Mucosa of descending colon (tissue), 3 donors: ENCODE measurements at regions not wholly inside any gene's neighbourhood (a gene's known extent, or its start where the extent isn't known, plus 50 kb on each side); places are given as distances from the start of the nearest gene placed in this dataset.
A peak's percentile ranks its signal among the peaks of the same experiment; 100 is the strongest.

Source experiments
- ATAC-seq: fragments of 200-7000 bp; cut with Tn5 transposase; one replicate; pipeline ENCODE4 v1.9.1; 2020; ENCODE audit warnings: mild to moderate bottlenecking, moderate library complexity
- DNase-seq, 3 donors: peaks; one replicate each; pipeline ENCODE4 v3.0.0-alpha.2; 2020
- H3K36me3 ChIP-seq: fragments of 200-600 bp; one replicate; pipeline ENCODE4 v1.8.0; 2021; ENCODE audit warnings: low read depth, mild to moderate bottlenecking
- H3K4me1 ChIP-seq: fragments of 200-600 bp; one replicate; pipeline ENCODE4 v1.8.0; 2021; ENCODE audit warnings: low read depth, mild to moderate bottlenecking
- H3K4me3 ChIP-seq: fragments of 200-600 bp; one replicate; pipeline ENCODE4 v1.8.0; 2021; ENCODE audit warnings: mild to moderate bottlenecking
- H3K9me3 ChIP-seq: fragments of 200-600 bp; one replicate; pipeline ENCODE4 v1.8.0; 2021; ENCODE audit warnings: mild to moderate bottlenecking
- intact Hi-C, 2 donors: fragments of 100-400 bp; cut with DNase I in 1 of 2; cut with micrococcal nuclease in 1 of 2; formaldehyde crosslinking; loops; one replicate each; pipeline versions ENCODE4 v1.11.0 to v1.11.1; 2022; cut with DNase I, micrococcal nuclease
- TF ChIP-seq, protein P1 (sequence below): fragments of 200-600 bp; IDR thresholded peaks from one replicate; pipeline ENCODE4 v1.8.0; 2022; ENCODE audit warnings: antibody characterized with exemption, mild to moderate bottlenecking
- donor health status: DM: no; HTN: no; CAD: no; lungs with moderate emphysema.
- donor health status: DM: no; HTN: no; CAD: no.
- donor health status: DM: no; HTN: yes; CAD: no.

DNA sequence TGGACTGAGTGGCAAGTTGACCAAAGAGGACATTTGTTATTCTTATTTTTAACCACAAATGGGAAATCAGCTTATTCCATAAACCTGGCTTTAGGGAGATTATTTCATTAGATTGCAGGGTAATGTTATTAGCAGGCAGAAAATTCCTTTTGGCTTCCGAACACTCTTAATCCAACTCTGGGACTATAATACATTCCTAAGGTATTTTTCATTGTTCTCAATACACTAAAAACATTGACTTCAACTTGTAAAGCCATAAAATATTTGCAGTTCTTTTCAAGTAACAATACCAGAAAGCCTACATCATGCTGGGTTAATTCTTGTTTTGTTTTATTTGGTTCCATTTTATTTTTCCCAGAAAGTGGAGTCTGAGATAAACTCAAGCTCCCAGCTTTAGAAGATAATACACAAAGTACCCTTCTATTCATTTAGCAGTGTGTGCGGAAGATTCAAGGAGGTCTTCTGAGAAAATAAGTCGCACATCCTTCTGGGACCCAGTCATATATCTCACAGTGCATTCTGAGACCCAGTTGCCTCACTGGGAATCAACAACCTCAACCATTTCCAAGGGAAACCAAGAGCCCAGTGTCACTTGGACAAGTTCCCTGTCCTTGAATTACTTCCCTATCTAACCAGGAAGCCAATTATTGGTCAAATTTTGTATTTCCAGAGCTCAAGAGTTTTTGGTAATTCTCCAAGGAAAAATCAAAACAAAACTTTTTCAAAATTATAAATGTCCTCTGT lies 389.6 kb upstream of the DYNLRB2 start:
- H3K9me3 ChIP-seq = no peaks in the 10 kb centered on the region
- intact Hi-C loops = no loop called here
- ATAC-seq (peak; percentile 7), DNase-seq (peak in 1 of 3 donors; percentile 17)
- TF ChIP-seq, protein P1, sequence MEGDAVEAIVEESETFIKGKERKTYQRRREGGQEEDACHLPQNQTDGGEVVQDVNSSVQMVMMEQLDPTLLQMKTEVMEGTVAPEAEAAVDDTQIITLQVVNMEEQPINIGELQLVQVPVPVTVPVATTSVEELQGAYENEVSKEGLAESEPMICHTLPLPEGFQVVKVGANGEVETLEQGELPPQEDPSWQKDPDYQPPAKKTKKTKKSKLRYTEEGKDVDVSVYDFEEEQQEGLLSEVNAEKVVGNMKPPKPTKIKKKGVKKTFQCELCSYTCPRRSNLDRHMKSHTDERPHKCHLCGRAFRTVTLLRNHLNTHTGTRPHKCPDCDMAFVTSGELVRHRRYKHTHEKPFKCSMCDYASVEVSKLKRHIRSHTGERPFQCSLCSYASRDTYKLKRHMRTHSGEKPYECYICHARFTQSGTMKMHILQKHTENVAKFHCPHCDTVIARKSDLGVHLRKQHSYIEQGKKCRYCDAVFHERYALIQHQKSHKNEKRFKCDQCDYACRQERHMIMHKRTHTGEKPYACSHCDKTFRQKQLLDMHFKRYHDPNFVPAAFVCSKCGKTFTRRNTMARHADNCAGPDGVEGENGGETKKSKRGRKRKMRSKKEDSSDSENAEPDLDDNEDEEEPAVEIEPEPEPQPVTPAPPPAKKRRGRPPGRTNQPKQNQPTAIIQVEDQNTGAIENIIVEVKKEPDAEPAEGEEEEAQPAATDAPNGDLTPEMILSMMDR = no peak
- no peaks in the 10 kb centered on the region for H3K36me3 ChIP-seq
- no peaks in the 10 kb centered on the region for H3K4me1 ChIP-seq
- H3K4me3 ChIP-seq = no peak overlapping the region

- ATAC-seq = no peak
- intact Hi-C loops = no loop called here
- no peak overlapping the region for H3K4me3 ChIP-seq
Measured at GRCh38 chr16:80148826-80149225, 392.0 kb upstream of the DYNLRB2 start.

GRCh38 chr16:80147026-80147655 lies 393.7 kb upstream of the DYNLRB2 start:
- TF ChIP-seq, protein P1 = no peak
- Histone ChIP-seq H3K4me3 (no peak overlapping the region), H3K9me3 (no peaks in the 10 kb centered on the region), H3K36me3 (no peaks in the 10 kb centered on the region), H3K4me1 (peaks cover 2% of the 10 kb centered on the region)
- ATAC-seq (peak; percentile 28), DNase-seq (peak in 1 of 3 donors; percentile 37)
- intact Hi-C loops = no loop called here

More at GRCh38 chr16:80148826-80149225, 392.0 kb upstream of the DYNLRB2 start:
- TF ChIP-seq, protein P1 = no peak
- Histone ChIP-seq H3K36me3 (no peaks in the 10 kb centered on the region), H3K4me1 (peaks cover 2% of the 10 kb centered on the region), H3K9me3 (no peaks in the 10 kb centered on the region)
- DNase-seq = no peak

DNA sequence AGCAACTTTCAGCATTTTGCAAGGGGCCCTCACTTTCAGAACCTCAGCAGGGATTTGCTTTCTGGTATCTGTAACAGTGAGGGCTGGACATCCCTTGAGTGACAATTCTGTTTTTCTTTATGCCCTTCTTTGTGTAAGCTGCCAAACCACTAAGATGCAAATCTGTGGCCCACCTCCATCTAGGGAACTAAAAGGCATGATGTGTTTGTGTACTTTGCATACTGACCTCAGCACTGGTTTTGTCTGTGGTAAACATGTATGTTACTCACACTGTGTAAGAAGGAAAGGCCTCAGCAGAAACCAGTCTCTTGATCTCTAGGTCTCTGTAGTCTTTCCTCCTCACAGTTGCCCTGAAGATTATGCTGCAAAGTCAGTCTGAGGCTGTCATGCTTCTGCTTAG lies 396.6 kb upstream of the DYNLRB2 start:
- TF ChIP-seq, protein P1 = no peak
- DNase-seq (no peak), ATAC-seq (peak; percentile 18)
- intact Hi-C loops = no loop called here
- peaks cover 2% of the 10 kb centered on the region for H3K4me1 ChIP-seq
- no peak overlapping the region for H3K4me3 ChIP-seq
- H3K36me3 ChIP-seq = no peaks in the 10 kb centered on the region
- peaks cover 3% of the 10 kb centered on the region for H3K9me3 ChIP-seq

GRCh38 chr16:80142940-80143339 lies 397.9 kb upstream of the DYNLRB2 start:
- DNase-seq = no peak
- Histone ChIP-seq H3K9me3 (peaks cover 3% of the 10 kb centered on the region), H3K4me3 (no peak overlapping the region), H3K36me3 (no peaks in the 10 kb centered on the region), H3K4me1 (peaks cover 2% of the 10 kb centered on the region)
- no peak for ATAC-seq
- TF ChIP-seq, protein P1 = no peak
- intact Hi-C loops = no loop called here
